ENCODE measurements at regions not wholly inside any gene's neighbourhood (a gene's known extent, or its start where the extent isn't known, plus 50 kb on each side); places are given as distances from the start of the nearest gene placed in this dataset.

- no peaks in the 10 kb centered on the region for H3K27me3 ChIP-seq
- TF ChIP-seq POLR2A (IDR thresholded peaks at IDR 0.05): no peak
- no peak for TF ChIP-seq EP300 (IDR thresholded peaks at IDR 0.05)
- TF ChIP-seq CTCF (IDR thresholded peaks at IDR 0.05): no peak
- peaks cover 0 to 5% (median 0%) of the 10 kb centered on the region in 4 donors for H3K9me3 ChIP-seq
- no peak overlapping the region for H3K4me3 ChIP-seq
- DNase-seq (ENCODE audit: low spot score in 2 of 2): no peak
- WGBS, 2 donors: 72 to 81% methylated on average over 4 of the region's 4 CpGs
- no peaks in the 10 kb centered on the region for H3K4me1 ChIP-seq
- H3K36me3 ChIP-seq: no peaks in the 10 kb centered on the region
- no peak overlapping the region for H3K27ac ChIP-seq
These were observed 105.5 kb upstream of the PRLR start for GRCh38 chr5:35335752-35336151.

GRCh38 chr5:35333366-35333765, 103.1 kb upstream of the PRLR start:
- no peak overlapping the region for H3K27ac ChIP-seq
- DNase-seq (ENCODE audit: low spot score in 2 of 2): no peak
- H3K27me3 ChIP-seq: no peaks in the 10 kb centered on the region
- TF ChIP-seq EP300 (IDR thresholded peaks at IDR 0.05): no peak
- no peak for TF ChIP-seq CTCF (IDR thresholded peaks at IDR 0.05)
- no peak for TF ChIP-seq POLR2A (IDR thresholded peaks at IDR 0.05)
- no peak overlapping the region for H3K4me3 ChIP-seq
- no peaks in the 10 kb centered on the region for H3K9me3 ChIP-seq
- no peaks in the 10 kb centered on the region for H3K4me1 ChIP-seq
- 51 to 74% methylated on average over 3 of the region's 3 CpGs for WGBS, 2 donors
- H3K36me3 ChIP-seq: no peaks in the 10 kb centered on the region

- WGBS, 2 donors: 69 to 73% methylated on average over 8 of the region's 8 CpGs
- H3K36me3 ChIP-seq: no peaks in the 10 kb centered on the region
- no peak for TF ChIP-seq EP300 (IDR thresholded peaks at IDR 0.05)
- no peak for TF ChIP-seq CTCF (IDR thresholded peaks at IDR 0.05)
- no peak for TF ChIP-seq POLR2A (IDR thresholded peaks at IDR 0.05)
- H3K9me3 ChIP-seq: no peaks in the 10 kb centered on the region
- H3K27ac ChIP-seq: no peak overlapping the region
- H3K27me3 ChIP-seq: no peaks in the 10 kb centered on the region
- no peak overlapping the region for H3K4me3 ChIP-seq
- DNase-seq (ENCODE audit: low spot score in 2 of 2): no peak
- H3K4me1 ChIP-seq: no peaks in the 10 kb centered on the region
These were observed 102.0 kb upstream of the PRLR start for GRCh38 chr5:35331956-35332950.

- Histone ChIP-seq H3K4me1 (no peaks in the 10 kb centered on the region), H3K27ac (no peak overlapping the region), H3K9me3 (no peaks in the 10 kb centered on the region), H3K27me3 (no peaks in the 10 kb centered on the region), H3K4me3 (no peak overlapping the region), H3K36me3 (no peaks in the 10 kb centered on the region)
- no peak for TF ChIP-seq CTCF (IDR thresholded peaks at IDR 0.05)
- TF ChIP-seq EP300 (IDR thresholded peaks at IDR 0.05): no peak
- no peak for TF ChIP-seq POLR2A (IDR thresholded peaks at IDR 0.05)
- no peak for DNase-seq (ENCODE audit: low spot score in 2 of 2)
- 86 to 87% methylated on average over 3 of the region's 3 CpGs for WGBS, 2 donors
These were observed 95.5 kb upstream of the PRLR start for GRCh38 chr5:35325836-35326235.

- H3K4me3 ChIP-seq: no peak overlapping the region
- no peaks in the 10 kb centered on the region for H3K27me3 ChIP-seq
- no peaks in the 10 kb centered on the region for H3K9me3 ChIP-seq
- TF ChIP-seq CTCF (IDR thresholded peaks at IDR 0.05) (no peak), EP300 (IDR thresholded peaks at IDR 0.05) (no peak)
- no peaks in the 10 kb centered on the region for H3K36me3 ChIP-seq
- no peak overlapping the region for H3K27ac ChIP-seq
- 88% methylated on average over 6 of the region's 6 CpGs for WGBS, 2 donors
- DNase-seq (ENCODE audit: low spot score in 2 of 2): no peak
- no peaks in the 10 kb centered on the region for H3K4me1 ChIP-seq
These were observed 94.4 kb upstream of the PRLR start for GRCh38 chr5:35324679-35325078.

Measured in tibial nerve (tissue), 4 donors.